ENCODE measurements at regions not wholly inside any gene's neighbourhood (a gene's known extent, or its start where the extent isn't known, plus 50 kb on each side); places are given as distances from the start of the nearest gene placed in this dataset.
"Not testable (repeated sequence)": the region's sequence is repeated elsewhere in the genome, so short reads cannot be mapped to it uniquely, and the experiment has no call there.

DNA sequence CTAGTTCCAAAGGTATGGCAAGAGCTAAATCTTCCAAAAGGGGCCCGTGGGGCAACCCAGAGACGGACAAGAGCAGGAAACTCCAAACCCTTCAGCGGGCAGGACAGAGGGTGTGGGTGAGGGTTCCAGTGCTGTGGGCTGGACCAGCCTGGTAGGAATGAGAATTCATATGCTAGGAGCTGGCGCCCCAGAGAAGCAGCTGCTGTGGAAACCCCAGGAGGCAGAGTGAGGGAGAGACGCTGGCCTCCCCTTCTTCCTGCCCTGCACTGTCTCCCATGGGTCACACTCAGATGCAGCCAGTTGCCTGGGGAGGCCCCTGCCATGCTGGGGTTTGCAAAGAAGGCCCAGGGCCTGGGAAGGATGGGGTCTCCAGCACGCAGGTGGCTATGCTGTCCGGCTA, 233.7 kb upstream of the FRG2C start:
- TF ChIP-seq ISL1 (CRISPR knock-in tag; IDR thresholded peaks at IDR 0.05); CSDC2 (CRISPR knock-in tag; IDR thresholded peaks at IDR 0.05); RARB (CRISPR knock-in tag; IDR thresholded peaks at IDR 0.05); SNAI2 (CRISPR knock-in tag; IDR thresholded peaks at IDR 0.05); OSR1 (CRISPR knock-in tag; IDR thresholded peaks at IDR 0.05); TOX (CRISPR knock-in tag; IDR thresholded peaks at IDR 0.05; ENCODE audit: borderline replicate concordance); PATZ1 (CRISPR knock-in tag; IDR thresholded peaks at IDR 0.05; ENCODE audit: borderline replicate concordance); GLIS3 (CRISPR knock-in tag; IDR thresholded peaks at IDR 0.05); ZFP30 (CRISPR knock-in tag; IDR thresholded peaks at IDR 0.05): not testable (repeated sequence)

All from SK-N-SH treated with all-trans-retinoic acid at 6 μM for 48 hours (cell line).